RPMI8226 (cell line): ENCODE measurements at regions not wholly inside any gene's neighbourhood (a gene's known extent, or its start where the extent isn't known, plus 50 kb on each side); places are given as distances from the start of the nearest gene placed in this dataset.
A peak's percentile ranks its signal among the peaks of the same experiment; 100 is the strongest.
"Not testable (repeated sequence)": the region's sequence is repeated elsewhere in the genome, so short reads cannot be mapped to it uniquely, and the experiment has no call there.

ENCODE experiments used
- DNase-seq: peaks from one replicate; pipeline ENCODE4 v3.0.0-alpha.2; 2015

- DNase-seq: no peak
These were observed 50.3 kb upstream of the TMC1 start for GRCh38 chr9:72471096-72471495.

GRCh38 chr9:72467766-72468738 lies 53.4 kb upstream of the TMC1 start:
- no peak for DNase-seq

- no peak for DNase-seq
These were observed 55.8 kb upstream of the TMC1 start for GRCh38 chr9:72465593-72465984.

GRCh38 chr9:72464857-72465592 lies 56.4 kb upstream of the TMC1 start:
- no peak for DNase-seq

- DNase-seq: no peak
These were observed 59.1 kb upstream of the TMC1 start for GRCh38 chr9:72462340-72462739.

- DNase-seq: no peak
These were observed 60.8 kb upstream of the TMC1 start for GRCh38 chr9:72460342-72461312.

GRCh38 chr9:72459308-72459707 lies 62.1 kb upstream of the TMC1 start:
- DNase-seq: no peak

- no peak for DNase-seq
These were observed 63.3 kb upstream of the TMC1 start for GRCh38 chr9:72458153-72458552.

GRCh38 chr9:72457366-72457765 lies 64.0 kb upstream of the TMC1 start:
- no peak for DNase-seq

GRCh38 chr9:72454871-72455491 lies 66.4 kb upstream of the TMC1 start:
- no peak for DNase-seq

GRCh38 chr9:72453797-72454196 lies 67.6 kb upstream of the TMC1 start:
- DNase-seq: no peak

GRCh38 chr9:72446241-72446640 lies 75.2 kb upstream of the TMC1 start:
- DNase-seq: not testable (repeated sequence)

GRCh38 chr9:72445306-72445995 lies 76.0 kb upstream of the TMC1 start:
- DNase-seq: no peak

- DNase-seq: no peak
These were observed 77.0 kb upstream of the TMC1 start for GRCh38 chr9:72444435-72444834.

- DNase-seq: peak; percentile 3
These were observed 77.6 kb upstream of the TMC1 start for GRCh38 chr9:72443855-72444254.

GRCh38 chr9:72441848-72442607 lies 77.0 kb upstream of the ZFAND5 start:
- DNase-seq: no peak

GRCh38 chr9:72440992-72441847 lies 76.2 kb upstream of the ZFAND5 start:
- no peak for DNase-seq

GRCh38 chr9:72440378-72440777 lies 75.4 kb upstream of the ZFAND5 start:
- DNase-seq: no peak

- DNase-seq: not testable (repeated sequence)
These were observed 68.7 kb upstream of the ZFAND5 start for GRCh38 chr9:72433616-72434267.
